Fibroblast of mammary gland (primary cell): ENCODE measurements at regions not wholly inside any gene's neighbourhood (a gene's known extent, or its start where the extent isn't known, plus 50 kb on each side); places are given as distances from the start of the nearest gene placed in this dataset.

Experiments
- DNase-seq: peaks from one replicate; pipeline ENCODE4 v3.0.0-alpha.2; 2010; ENCODE audit warnings: low read depth
- H3K4me3 ChIP-seq: 2 replicates; pipeline ENCODE4 v1.5.1; 2011; ENCODE audit warnings: low read depth, mild to moderate bottlenecking, low read length, moderate library complexity; ENCODE audit not compliant: control insufficient read depth
- TF ChIP-seq, protein P1 (sequence below): conservative IDR thresholded peaks from 2 replicates; pipeline ENCODE4 v1.5.1; 2011; ENCODE audit warnings: low read depth, low read length, inconsistent platforms; ENCODE audit not compliant: control insufficient read depth, insufficient read depth

GRCh38 chr2:172297531-172297930 lies 129.9 kb upstream of the ITGA6 start:
- TF ChIP-seq, protein P1, sequence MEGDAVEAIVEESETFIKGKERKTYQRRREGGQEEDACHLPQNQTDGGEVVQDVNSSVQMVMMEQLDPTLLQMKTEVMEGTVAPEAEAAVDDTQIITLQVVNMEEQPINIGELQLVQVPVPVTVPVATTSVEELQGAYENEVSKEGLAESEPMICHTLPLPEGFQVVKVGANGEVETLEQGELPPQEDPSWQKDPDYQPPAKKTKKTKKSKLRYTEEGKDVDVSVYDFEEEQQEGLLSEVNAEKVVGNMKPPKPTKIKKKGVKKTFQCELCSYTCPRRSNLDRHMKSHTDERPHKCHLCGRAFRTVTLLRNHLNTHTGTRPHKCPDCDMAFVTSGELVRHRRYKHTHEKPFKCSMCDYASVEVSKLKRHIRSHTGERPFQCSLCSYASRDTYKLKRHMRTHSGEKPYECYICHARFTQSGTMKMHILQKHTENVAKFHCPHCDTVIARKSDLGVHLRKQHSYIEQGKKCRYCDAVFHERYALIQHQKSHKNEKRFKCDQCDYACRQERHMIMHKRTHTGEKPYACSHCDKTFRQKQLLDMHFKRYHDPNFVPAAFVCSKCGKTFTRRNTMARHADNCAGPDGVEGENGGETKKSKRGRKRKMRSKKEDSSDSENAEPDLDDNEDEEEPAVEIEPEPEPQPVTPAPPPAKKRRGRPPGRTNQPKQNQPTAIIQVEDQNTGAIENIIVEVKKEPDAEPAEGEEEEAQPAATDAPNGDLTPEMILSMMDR, result no peak
- no peak for DNase-seq
- no peak overlapping the region for H3K4me3 ChIP-seq

- no peak for DNase-seq
- H3K4me3 ChIP-seq, result no peak overlapping the region
- TF ChIP-seq, protein P1, result no peak
These were observed 129.4 kb upstream of the ITGA6 start for GRCh38 chr2:172297950-172298349.

GRCh38 chr2:172299741-172300140 lies 127.6 kb upstream of the ITGA6 start:
- peak; percentile 89 for DNase-seq
- H3K4me3 ChIP-seq, result no peak overlapping the region
- TF ChIP-seq, protein P1, result no peak

DNA sequence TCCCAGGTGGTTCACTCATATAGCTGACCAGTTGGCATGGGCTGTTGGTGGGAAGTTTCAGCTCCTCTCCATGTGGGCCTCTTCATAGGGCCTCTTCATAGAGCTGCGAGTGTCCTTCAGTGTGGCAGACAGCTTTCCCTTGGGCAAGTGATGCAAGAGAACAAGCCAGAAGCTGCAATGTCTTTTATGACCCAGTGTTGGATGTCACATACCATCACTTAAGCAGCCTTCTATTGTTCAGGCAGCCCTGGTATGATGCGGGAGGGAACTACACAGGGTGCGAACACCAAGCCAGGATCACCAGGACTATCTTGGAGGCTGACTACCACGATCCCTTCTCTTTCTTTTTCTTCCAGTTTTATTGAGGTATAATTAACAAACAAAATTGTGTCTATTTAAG lies 126.5 kb upstream of the ITGA6 start:
- no peak overlapping the region for H3K4me3 ChIP-seq
- no peak for DNase-seq
- TF ChIP-seq, protein P1, result no peak

GRCh38 chr2:172305066-172305465 lies 122.3 kb upstream of the ITGA6 start:
- DNase-seq, result no peak
- TF ChIP-seq, protein P1, result no peak
- H3K4me3 ChIP-seq, result no peak overlapping the region

DNA sequence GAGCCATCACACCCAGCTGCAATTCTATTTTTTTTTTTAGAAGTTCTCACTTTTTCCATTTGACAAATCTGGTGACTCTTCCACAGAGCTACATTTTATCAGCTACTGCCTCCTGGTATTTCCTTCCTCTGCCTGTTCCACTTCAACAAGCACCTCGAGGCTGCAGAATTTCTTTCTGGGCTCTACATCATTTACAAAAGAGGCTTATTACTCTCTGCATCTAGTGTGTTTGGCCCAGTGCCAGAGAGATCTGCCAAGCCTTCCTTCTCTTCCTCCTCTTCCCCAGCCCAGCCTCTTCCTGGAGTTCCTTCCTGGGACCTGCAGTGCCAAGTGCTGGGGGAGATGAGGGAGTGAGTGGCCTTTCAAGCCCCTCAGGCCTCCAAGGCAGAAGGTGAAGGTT lies 119.6 kb upstream of the ITGA6 start:
- TF ChIP-seq, protein P1, result no peak
- DNase-seq, result no peak
- no peak overlapping the region for H3K4me3 ChIP-seq
